DMS 273 (cell line): ENCODE measurements at regions not wholly inside any gene's neighbourhood (a gene's known extent, or its start where the extent isn't known, plus 50 kb on each side); places are given as distances from the start of the nearest gene placed in this dataset.

ENCODE experiments used
- DNase-seq: peaks from one replicate; lab custom pipeline; 2025; ENCODE audit not compliant: unreplicated experiment; lab: John Stamatoyannopoulos, UW

- no peak for DNase-seq
These were observed 54.4 kb upstream of the RELL1 start for GRCh38 chr4:37740546-37740945.

DNA sequence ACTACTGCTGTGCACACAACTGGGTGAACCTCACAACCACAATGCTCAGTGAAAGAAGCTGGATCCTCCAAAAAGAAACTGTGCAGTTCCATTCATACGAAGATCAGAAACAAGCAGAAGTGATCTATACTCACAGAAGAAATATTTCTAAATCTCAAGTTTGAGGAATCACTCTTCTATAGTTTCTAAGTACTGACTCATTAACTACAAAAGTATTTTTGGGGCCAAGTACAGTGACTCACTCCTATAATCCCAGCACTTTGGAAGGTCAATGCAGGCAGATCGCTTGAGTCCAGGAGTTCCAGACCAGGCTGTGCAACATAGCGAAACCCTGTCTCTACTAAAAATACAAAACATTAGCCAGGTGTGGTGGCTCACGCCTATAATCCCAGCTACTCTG, 51.3 kb upstream of the RELL1 start:
- DNase-seq, result no peak
